HEK293T (cell line): ENCODE measurements at regions not wholly inside any gene's neighbourhood (a gene's known extent, or its start where the extent isn't known, plus 50 kb on each side); places are given as distances from the start of the nearest gene placed in this dataset.

Source experiments
- CTBP1 ChIP-seq: fragments of 450-650 bp; IDR thresholded peaks from 2 replicates; pipeline ENCODE4 v1.6.1; 2016; ENCODE audit warnings: borderline replicate concordance
- FOXA1 ChIP-seq: fragments of 450-650 bp; IDR thresholded peaks from 2 replicates; pipeline ENCODE4 v1.6.1; 2016; ENCODE audit warnings: mild to moderate bottlenecking
- SP1 ChIP-seq: fragments of 450-650 bp; IDR thresholded peaks from 2 replicates; pipeline ENCODE4 v1.6.1; 2017
- ZNF384 ChIP-seq: fragments of 450-650 bp; IDR thresholded peaks from 2 replicates; pipeline ENCODE4 v1.6.1; 2016

DNA sequence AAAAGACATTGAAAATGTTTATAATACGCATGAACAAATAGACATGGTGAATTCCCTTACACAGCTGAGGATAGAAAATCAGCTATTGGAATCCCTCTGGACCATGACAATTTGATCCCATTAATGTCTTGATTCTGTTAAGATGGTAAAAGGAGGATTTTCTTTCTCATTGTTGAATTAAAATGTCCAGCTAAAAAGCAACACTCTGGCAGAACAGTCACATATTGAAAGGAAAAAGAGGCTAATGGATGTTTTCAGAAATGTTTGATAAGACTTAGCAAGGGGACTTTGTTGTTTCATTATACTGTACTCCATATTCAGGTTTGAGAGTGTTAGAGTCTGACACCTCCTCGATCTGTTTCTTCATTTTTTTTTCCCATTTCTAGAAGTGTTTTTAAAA is 296.0 kb downstream of the OLFM4 start:
- no peak for TF ChIP-seq FOXA1
- no peak for TF ChIP-seq CTBP1
- TF ChIP-seq SP1: no peak
- no peak for TF ChIP-seq ZNF384
